HCT116 (cell line): ENCODE measurements at regions not wholly inside any gene's neighbourhood (a gene's known extent, or its start where the extent isn't known, plus 50 kb on each side); places are given as distances from the start of the nearest gene placed in this dataset.

Experiments
- CTCF ChIP-seq, 3 experiments: fragments of 200-600 bp in 1 of 3; sonication (generic) in 1 of 3; IDR thresholded peaks in 2 of 3; conservative IDR thresholded peaks in 1 of 3; 2 replicates each; pipeline ENCODE4 v1.5.1; 2012 to 2017; ENCODE audit warnings: low read depth in 2 of 3, low read length in 2 of 3, antibody characterized with exemption in 1 of 3, borderline replicate concordance in 1 of 3, control low read depth in 1 of 3, mild to moderate bottlenecking in 1 of 3, mixed read lengths in 1 of 3, mixed run types in 1 of 3, moderate library complexity in 1 of 3; ENCODE audit not compliant: insufficient read depth in 1 of 3
- EZH2phosphoT487 ChIP-seq: fragments of 200-600 bp; IDR thresholded peaks from 2 replicates; pipeline ENCODE4 v1.6.1; 2018; ENCODE audit warnings: antibody characterized with exemption, borderline replicate concordance
- YY1 ChIP-seq: IDR thresholded peaks from 2 replicates; pipeline ENCODE4 v1.6.1; 2011; ENCODE audit warnings: low read length, low read depth, moderate library complexity, mild to moderate bottlenecking; ENCODE audit not compliant: insufficient replicate concordance; ENCODE audit errors: extremely low read depth

GRCh38 chr11:19552656-19553260 lies 159.9 kb upstream of the NAV2 start:
- TF ChIP-seq CTCF (IDR thresholded peaks at IDR 0.05 in 2 of 3, conservative IDR thresholded peaks at IDR 0.05 in 1 of 3; ENCODE audit: borderline replicate concordance in 1 of 3, insufficient read depth in 1 of 3, low read depth in 2 of 3, low read length in 2 of 3) = no peak
- TF ChIP-seq YY1 = no peak
- no peak for TF ChIP-seq EZH2phosphoT487
